Endothelial cell of umbilical vein (primary cell): ENCODE measurements at regions not wholly inside any gene's neighbourhood (a gene's known extent, or its start where the extent isn't known, plus 50 kb on each side); places are given as distances from the start of the nearest gene placed in this dataset.

ENCODE experiments used
- TF ChIP-seq, protein P1 (sequence below), 2 donors: IDR thresholded peaks; 1 replicate in 1 of 2; 2 replicates in 1 of 2; pipeline ENCODE4 v1.5.1; 2011; ENCODE audit warnings: low read length in 2 of 2, mild to moderate bottlenecking in 2 of 2, moderate library complexity in 2 of 2, control low read depth in 1 of 2, inconsistent platforms in 1 of 2, low read depth in 1 of 2; ENCODE audit not compliant: insufficient read depth in 1 of 2; ENCODE audit errors: extremely low read depth in 1 of 2
- TF ChIP-seq, protein P2 (sequence below): IDR thresholded peaks from 2 replicates; pipeline ENCODE4 v1.6.1; 2011; ENCODE audit not compliant: insufficient read depth, insufficient read length

DNA sequence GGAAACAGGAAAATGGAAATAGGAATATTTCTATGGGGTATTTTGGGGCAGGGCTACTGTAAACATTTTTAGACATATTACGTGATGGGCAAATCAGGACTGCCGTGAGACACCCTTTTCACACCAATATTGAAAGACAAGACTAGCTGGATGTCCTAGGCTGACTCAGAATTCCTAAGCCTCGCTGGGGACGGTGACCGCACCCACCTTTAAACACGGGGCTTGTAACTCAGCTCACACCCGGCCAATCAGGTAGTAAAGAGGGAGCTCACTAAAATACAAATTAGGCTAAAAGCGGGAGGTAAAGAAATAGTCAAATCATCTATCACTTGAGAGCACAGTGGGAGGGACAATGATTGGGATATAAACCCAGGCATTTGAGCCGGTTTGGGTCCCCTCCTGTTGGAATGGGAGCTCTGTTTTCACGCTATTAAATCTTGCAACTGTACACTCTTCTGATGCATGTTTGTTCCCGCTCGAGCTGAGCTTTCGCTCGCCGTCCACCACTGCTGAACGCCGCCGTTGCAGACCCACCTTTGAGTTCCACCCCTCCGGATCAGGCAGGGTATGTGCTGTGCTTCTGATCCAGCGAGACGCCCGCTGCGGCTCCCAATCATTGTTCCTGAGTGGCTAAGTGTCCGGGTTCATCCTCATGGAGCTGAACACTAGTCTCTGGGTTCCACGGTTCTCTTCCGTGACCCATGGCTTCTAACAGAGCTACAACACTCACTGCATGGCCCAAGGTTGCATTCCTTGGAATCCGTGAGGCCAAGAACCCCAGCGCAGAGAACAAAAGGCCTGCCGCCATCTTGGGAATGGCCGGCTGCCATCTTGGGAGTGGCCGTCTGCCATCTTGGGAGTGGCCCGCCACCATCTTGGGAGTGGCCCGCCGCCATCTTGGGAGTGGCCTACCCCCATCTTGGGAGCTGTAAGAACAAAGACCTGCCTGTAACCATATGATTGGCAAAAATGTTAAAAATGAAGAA, 152.6 kb downstream of the CRLF2 start:
- TF ChIP-seq, protein P1, sequence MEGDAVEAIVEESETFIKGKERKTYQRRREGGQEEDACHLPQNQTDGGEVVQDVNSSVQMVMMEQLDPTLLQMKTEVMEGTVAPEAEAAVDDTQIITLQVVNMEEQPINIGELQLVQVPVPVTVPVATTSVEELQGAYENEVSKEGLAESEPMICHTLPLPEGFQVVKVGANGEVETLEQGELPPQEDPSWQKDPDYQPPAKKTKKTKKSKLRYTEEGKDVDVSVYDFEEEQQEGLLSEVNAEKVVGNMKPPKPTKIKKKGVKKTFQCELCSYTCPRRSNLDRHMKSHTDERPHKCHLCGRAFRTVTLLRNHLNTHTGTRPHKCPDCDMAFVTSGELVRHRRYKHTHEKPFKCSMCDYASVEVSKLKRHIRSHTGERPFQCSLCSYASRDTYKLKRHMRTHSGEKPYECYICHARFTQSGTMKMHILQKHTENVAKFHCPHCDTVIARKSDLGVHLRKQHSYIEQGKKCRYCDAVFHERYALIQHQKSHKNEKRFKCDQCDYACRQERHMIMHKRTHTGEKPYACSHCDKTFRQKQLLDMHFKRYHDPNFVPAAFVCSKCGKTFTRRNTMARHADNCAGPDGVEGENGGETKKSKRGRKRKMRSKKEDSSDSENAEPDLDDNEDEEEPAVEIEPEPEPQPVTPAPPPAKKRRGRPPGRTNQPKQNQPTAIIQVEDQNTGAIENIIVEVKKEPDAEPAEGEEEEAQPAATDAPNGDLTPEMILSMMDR (IDR thresholded peaks at IDR 0.05; ENCODE audit: extremely low read depth in 1 of 2, insufficient read depth in 1 of 2, low read depth in 1 of 2, low read length in 2 of 2), result no peak
- TF ChIP-seq, protein P2, sequence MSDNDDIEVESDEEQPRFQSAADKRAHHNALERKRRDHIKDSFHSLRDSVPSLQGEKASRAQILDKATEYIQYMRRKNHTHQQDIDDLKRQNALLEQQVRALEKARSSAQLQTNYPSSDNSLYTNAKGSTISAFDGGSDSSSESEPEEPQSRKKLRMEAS, result no peak
